Activated T-helper 2 cell treated with anti-CD3 and anti-CD28 coated beads, Interferon-gamma antibody, Interleukin-2, Interleukin-4, amounts not matched to agents 10 μg/mL and 5 μg/mL and 100 μg/mL, durations not matched to agents 14 hours and 24 hours and 36 hours (primary cell): ENCODE measurements at regions not wholly inside any gene's neighbourhood (a gene's known extent, or its start where the extent isn't known, plus 50 kb on each side); places are given as distances from the start of the nearest gene placed in this dataset.
"Not testable (repeated sequence)": the region's sequence is repeated elsewhere in the genome, so short reads cannot be mapped to it uniquely, and the experiment has no call there.

Experiments used
- DNase-seq: peaks from one replicate; pipeline ENCODE4 v3.0.0; 2021; ENCODE audit warnings: low spot score
- H3K27ac Mint-ChIP-seq: one replicate; pipeline ENCODE4 v1.8.0; 2021; ENCODE audit warnings: mixed read lengths
- H3K27me3 Mint-ChIP-seq: one replicate; pipeline ENCODE4 v1.8.0; 2021; ENCODE audit warnings: low read depth, mixed read lengths
- H3K36me3 Mint-ChIP-seq: one replicate; pipeline ENCODE4 v1.8.0; 2021; ENCODE audit warnings: low read depth, mixed read lengths
- H3K4me1 Mint-ChIP-seq: one replicate; pipeline ENCODE4 v1.8.0; 2021; ENCODE audit warnings: low read depth, mixed read lengths
- H3K4me3 Mint-ChIP-seq: one replicate; pipeline ENCODE4 v1.8.0; 2021; ENCODE audit warnings: low read depth, mild to moderate bottlenecking, moderate library complexity, mixed read lengths
- H3K9me3 Mint-ChIP-seq: one replicate; pipeline ENCODE4 v1.8.0; 2021; ENCODE audit warnings: mixed read lengths
- intact Hi-C: fragments of 100-400 bp; cut with micrococcal nuclease; formaldehyde crosslinking; loops from one replicate; pipeline ENCODE4 v1.15.1; 2023

GRCh38 chr10:42146165-42146564 is 492.2 kb downstream of the ZNF33B start:
- DNase-seq, H3K4me3 Mint-ChIP-seq, H3K36me3 Mint-ChIP-seq, intact Hi-C loops, H3K27me3 Mint-ChIP-seq, H3K4me1 Mint-ChIP-seq, H3K27ac Mint-ChIP-seq: not testable (repeated sequence)
- peaks cover 59% of the 10 kb centered on the region for H3K9me3 Mint-ChIP-seq

GRCh38 chr10:42138023-42138422 is 500.3 kb downstream of the ZNF33B start:
- peaks cover 54% of the 10 kb centered on the region for H3K9me3 Mint-ChIP-seq
- H3K27ac Mint-ChIP-seq, intact Hi-C loops, H3K4me3 Mint-ChIP-seq, H3K4me1 Mint-ChIP-seq, H3K27me3 Mint-ChIP-seq, DNase-seq, H3K36me3 Mint-ChIP-seq: not testable (repeated sequence)

DNA sequence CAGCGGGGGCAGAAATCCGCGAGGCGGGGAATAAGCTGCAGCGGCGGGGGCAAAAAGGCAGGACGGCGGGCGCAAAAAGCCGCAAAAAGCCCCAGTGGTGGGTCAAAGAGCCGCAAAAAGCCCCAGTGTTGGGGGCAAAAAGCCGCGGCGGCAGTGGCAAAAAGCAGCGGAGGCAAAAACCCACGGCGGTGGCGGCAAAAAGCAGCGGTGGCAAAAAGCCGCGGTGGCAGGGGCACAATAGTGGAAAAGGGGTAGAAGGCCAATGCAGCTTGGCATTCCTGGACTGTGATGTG is 525.3 kb downstream of the ZNF33B start:
- intact Hi-C loops: no loop called here
- Mint-ChIP-seq H3K4me1 (no peaks in the 10 kb centered on the region), H3K36me3 (no peaks in the 10 kb centered on the region), H3K27me3 (no peaks in the 10 kb centered on the region), H3K27ac (no peak overlapping the region), H3K9me3 (peaks cover 53% of the 10 kb centered on the region), H3K4me3 (no peak overlapping the region)
- DNase-seq: no peak

DNA sequence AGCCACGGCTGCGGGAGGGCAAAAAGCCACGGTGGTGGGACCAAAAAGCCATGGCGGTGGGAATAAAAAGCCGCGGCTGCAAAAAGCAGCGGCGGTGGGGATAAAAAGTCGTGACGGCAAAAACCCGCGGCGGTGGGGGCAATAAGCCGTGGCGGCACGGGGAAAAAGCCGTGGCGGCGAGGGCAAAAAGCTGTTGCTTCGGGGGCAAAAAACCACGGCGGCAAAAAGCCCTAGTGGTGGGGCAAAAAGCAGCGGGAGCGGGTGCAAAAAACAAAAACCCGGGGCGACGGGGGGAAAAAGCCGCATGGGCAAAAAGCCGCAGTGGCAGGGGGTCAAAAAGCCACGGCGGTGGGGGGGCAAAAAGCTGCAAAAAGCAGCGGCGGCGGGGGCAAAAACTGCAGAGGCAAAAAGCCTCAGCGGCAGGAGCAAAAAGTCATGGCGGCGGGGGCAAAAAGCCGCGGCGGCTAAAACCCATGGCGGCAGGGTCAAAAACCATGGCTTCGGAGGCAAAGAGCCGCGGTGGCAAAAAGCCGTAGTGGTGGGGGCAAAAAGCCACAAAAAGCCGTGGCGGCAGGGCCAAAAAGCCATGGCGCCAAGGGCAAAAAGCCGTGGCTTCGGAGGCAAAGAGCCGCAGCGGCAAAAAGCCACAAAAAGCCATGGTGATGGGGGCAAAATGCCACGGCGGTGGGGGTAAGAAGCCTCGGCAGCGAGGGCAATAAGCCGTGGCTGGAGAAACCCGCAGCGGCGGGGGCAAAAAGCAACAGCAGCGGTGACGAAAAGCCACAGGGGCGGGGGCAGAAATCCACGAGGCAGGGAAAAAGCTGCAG is 525.8 kb downstream of the ZNF33B start:
- Mint-ChIP-seq H3K36me3 (no peaks in the 10 kb centered on the region), H3K4me3 (no peak overlapping the region), H3K4me1 (no peaks in the 10 kb centered on the region), H3K9me3 (peaks cover 49% of the 10 kb centered on the region), H3K27ac (no peak overlapping the region), H3K27me3 (no peaks in the 10 kb centered on the region)
- DNase-seq: no peak
- intact Hi-C loops: no loop called here

GRCh38 chr10:42111661-42112330 is 526.6 kb downstream of the ZNF33B start:
- Mint-ChIP-seq H3K4me3 (no peak overlapping the region), H3K36me3 (no peaks in the 10 kb centered on the region), H3K9me3 (peaks cover 42% of the 10 kb centered on the region), H3K27ac (no peak overlapping the region), H3K4me1 (no peaks in the 10 kb centered on the region), H3K27me3 (no peaks in the 10 kb centered on the region)
- DNase-seq: no peak
- intact Hi-C loops: no loop called here

DNA sequence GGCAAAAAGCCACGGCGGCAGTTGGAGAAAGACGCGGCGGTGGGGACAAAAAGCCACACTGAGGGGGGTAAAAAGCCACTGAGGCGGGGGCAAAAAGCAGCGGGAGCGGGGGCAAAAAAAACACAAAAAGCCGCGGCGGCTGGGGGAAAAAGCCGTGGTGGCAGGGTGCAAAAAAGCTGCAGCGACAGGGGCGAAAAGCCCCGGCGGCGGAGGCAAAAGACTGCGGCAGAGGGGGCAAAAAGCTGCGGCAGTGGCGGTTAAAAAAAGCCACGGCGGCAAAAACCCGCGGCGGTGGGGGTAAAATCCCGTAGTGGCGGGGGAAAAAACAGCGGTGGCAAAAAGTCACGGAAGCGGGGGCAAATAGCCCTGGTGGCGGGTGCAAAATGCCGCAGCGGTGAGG is 527.3 kb downstream of the ZNF33B start:
- Mint-ChIP-seq H3K9me3 (peaks cover 35% of the 10 kb centered on the region), H3K4me1 (no peaks in the 10 kb centered on the region), H3K27ac (no peak overlapping the region), H3K27me3 (no peaks in the 10 kb centered on the region), H3K36me3 (no peaks in the 10 kb centered on the region), H3K4me3 (no peak overlapping the region)
- intact Hi-C loops: no loop called here
- no peak for DNase-seq
